Prostate gland (tissue), 2 donors: ENCODE measurements at regions not wholly inside any gene's neighbourhood (a gene's known extent, or its start where the extent isn't known, plus 50 kb on each side); places are given as distances from the start of the nearest gene placed in this dataset.

Experiments
- DNase-seq: peaks from one replicate; pipeline ENCODE4 v3.0.0-alpha.2; 2019; ENCODE audit warnings: low spot score
- H3K27ac ChIP-seq, 2 donors: fragments of 200-600 bp; sonication (generic); 2 replicates each; pipeline ENCODE4 v1.5.1; 2017 to 2019
- H3K27me3 ChIP-seq: fragments of 200-600 bp; sonication (generic); replicated peaks from 2 replicates; pipeline ENCODE4 v1.5.1; 2019; ENCODE audit not compliant: insufficient read depth
- H3K36me3 ChIP-seq, 2 donors: fragments of 200-600 bp; sonication (generic); 1 replicate in 1 of 2; 2 replicates in 1 of 2; pipeline versions ENCODE4 v1.5.1 to v1.8.1; 2017 to 2019
- H3K4me1 ChIP-seq: fragments of 200-600 bp; sonication (generic); replicated peaks from 2 replicates; pipeline ENCODE4 v1.5.1; 2019
- H3K4me3 ChIP-seq, 2 donors: fragments of 200-600 bp; sonication (generic); 2 replicates each; pipeline ENCODE4 v1.5.1; 2017 to 2019
- H3K9me3 ChIP-seq: fragments of 200-600 bp; sonication (generic); 2 replicates; pipeline ENCODE4 v1.5.1; 2017
- POLR2A ChIP-seq: fragments of 450-650 bp; IDR thresholded peaks from one replicate; pipeline ENCODE4 v1.6.1; 2016; ENCODE audit warnings: antibody characterized with exemption, mild to moderate bottlenecking
- POLR2AphosphoS5 ChIP-seq: sonication (generic); formaldehyde crosslinking; IDR thresholded peaks from one replicate; pipeline ENCODE4 v1.6.1; 2017; ENCODE audit warnings: antibody characterized with exemption
- WGBS: methylation state at CpG from one replicate; pipeline ENCODE4 v1.1.5; 2018; 5-methylcytosine and 5-hydroxymethylcytosine counted together
- intact Hi-C: fragments of 100-400 bp; cut with DNase I; formaldehyde crosslinking; loops from one replicate; pipeline ENCODE4 v1.14.2; 2022
- TF ChIP-seq, protein P1 (sequence below), 4 experiments: fragments of 200-600 bp in 2 of 4; fragments of 450-650 bp in 2 of 4; sonication (generic) in 2 of 4; IDR thresholded peaks; 1 replicate in 3 of 4; 2 replicates in 1 of 4; pipeline ENCODE4 v1.5.1; 2016 to 2019; ENCODE audit warnings: antibody characterized with exemption in 4 of 4, mild to moderate bottlenecking in 2 of 4, moderate library complexity in 2 of 4

- 82% methylated on average over 4 of the region's 4 CpGs for WGBS
- Histone ChIP-seq H3K9me3 (no peaks in the 10 kb centered on the region), H3K27me3 (no peaks in the 10 kb centered on the region), H3K4me1 (no peaks in the 10 kb centered on the region), H3K36me3 (no peaks in the 10 kb centered on the region), H3K27ac (no peak overlapping the region), H3K4me3 (no peak overlapping the region)
- no peak for DNase-seq
- TF ChIP-seq POLR2A (no peak), POLR2AphosphoS5 (no peak)
- TF ChIP-seq, protein P1, sequence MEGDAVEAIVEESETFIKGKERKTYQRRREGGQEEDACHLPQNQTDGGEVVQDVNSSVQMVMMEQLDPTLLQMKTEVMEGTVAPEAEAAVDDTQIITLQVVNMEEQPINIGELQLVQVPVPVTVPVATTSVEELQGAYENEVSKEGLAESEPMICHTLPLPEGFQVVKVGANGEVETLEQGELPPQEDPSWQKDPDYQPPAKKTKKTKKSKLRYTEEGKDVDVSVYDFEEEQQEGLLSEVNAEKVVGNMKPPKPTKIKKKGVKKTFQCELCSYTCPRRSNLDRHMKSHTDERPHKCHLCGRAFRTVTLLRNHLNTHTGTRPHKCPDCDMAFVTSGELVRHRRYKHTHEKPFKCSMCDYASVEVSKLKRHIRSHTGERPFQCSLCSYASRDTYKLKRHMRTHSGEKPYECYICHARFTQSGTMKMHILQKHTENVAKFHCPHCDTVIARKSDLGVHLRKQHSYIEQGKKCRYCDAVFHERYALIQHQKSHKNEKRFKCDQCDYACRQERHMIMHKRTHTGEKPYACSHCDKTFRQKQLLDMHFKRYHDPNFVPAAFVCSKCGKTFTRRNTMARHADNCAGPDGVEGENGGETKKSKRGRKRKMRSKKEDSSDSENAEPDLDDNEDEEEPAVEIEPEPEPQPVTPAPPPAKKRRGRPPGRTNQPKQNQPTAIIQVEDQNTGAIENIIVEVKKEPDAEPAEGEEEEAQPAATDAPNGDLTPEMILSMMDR (IDR thresholded peaks at IDR 0.05) = no peak
- intact Hi-C loops = no loop called here
These were observed 1202.3 kb downstream of the NCAM2 start for GRCh38 chr21:22200378-22201092.

GRCh38 chr21:22201126-22201525 lies 1202.9 kb downstream of the NCAM2 start:
- H3K4me1 ChIP-seq = no peaks in the 10 kb centered on the region
- H3K9me3 ChIP-seq = no peaks in the 10 kb centered on the region
- H3K36me3 ChIP-seq = no peaks in the 10 kb centered on the region
- TF ChIP-seq, protein P1 (IDR thresholded peaks at IDR 0.05) = no peak
- no peak for TF ChIP-seq POLR2A
- no peak for TF ChIP-seq POLR2AphosphoS5
- H3K27ac ChIP-seq = no peak overlapping the region
- H3K4me3 ChIP-seq = no peak overlapping the region
- H3K27me3 ChIP-seq = no peaks in the 10 kb centered on the region
- 77% methylated on average over 4 of the region's 4 CpGs for WGBS
- DNase-seq = no peak
- intact Hi-C loops = no loop called here

DNA sequence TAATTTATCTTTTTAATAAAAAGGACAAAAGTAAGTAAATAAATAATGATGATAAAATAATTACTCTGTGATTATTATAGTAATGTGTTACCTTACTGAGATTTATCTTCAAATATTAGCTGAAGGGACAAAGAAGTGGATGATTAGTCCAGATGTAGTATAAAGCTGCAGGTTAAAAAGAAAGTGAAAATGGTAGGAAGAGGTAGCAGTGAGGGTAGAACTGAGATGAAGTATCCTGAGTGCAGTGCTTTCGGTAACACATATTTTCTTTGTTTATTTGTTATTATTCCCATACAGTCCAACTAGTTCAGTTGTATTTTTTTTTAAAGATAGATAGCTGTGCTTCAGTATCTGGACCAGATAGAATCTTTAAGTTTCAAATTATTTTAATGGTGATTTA lies 1203.5 kb downstream of the NCAM2 start:
- no peak for DNase-seq
- intact Hi-C loops = no loop called here
- Histone ChIP-seq H3K4me3 (no peak overlapping the region), H3K4me1 (no peaks in the 10 kb centered on the region), H3K27ac (no peak overlapping the region), H3K36me3 (no peaks in the 10 kb centered on the region), H3K9me3 (no peaks in the 10 kb centered on the region), H3K27me3 (no peaks in the 10 kb centered on the region)
- 88% methylated on average over 1 of the region's 1 CpG for WGBS
- TF ChIP-seq POLR2A (no peak), POLR2AphosphoS5 (no peak)
- TF ChIP-seq, protein P1 (IDR thresholded peaks at IDR 0.05) = no peak

GRCh38 chr21:22209304-22209700 lies 1211.1 kb downstream of the NCAM2 start:
- H3K4me3 ChIP-seq = no peak overlapping the region
- no peaks in the 10 kb centered on the region for H3K9me3 ChIP-seq
- H3K27ac ChIP-seq = no peak overlapping the region
- TF ChIP-seq POLR2AphosphoS5 (no peak), POLR2A (no peak)
- TF ChIP-seq, protein P1 (IDR thresholded peaks at IDR 0.05) = no peak
- no peaks in the 10 kb centered on the region for H3K27me3 ChIP-seq
- H3K36me3 ChIP-seq = no peaks in the 10 kb centered on the region
- no peaks in the 10 kb centered on the region for H3K4me1 ChIP-seq
- intact Hi-C loops = no loop called here
- no peak for DNase-seq
- 94% methylated on average over 1 of the region's 1 CpG for WGBS

- DNase-seq = no peak
- intact Hi-C loops = no loop called here
- H3K27ac ChIP-seq = no peak overlapping the region
- no peaks in the 10 kb centered on the region for H3K4me1 ChIP-seq
- TF ChIP-seq POLR2AphosphoS5 (no peak), POLR2A (no peak)
- TF ChIP-seq, protein P1 (IDR thresholded peaks at IDR 0.05) = no peak
- WGBS = 82% methylated on average over 2 of the region's 2 CpGs
- H3K4me3 ChIP-seq = no peak overlapping the region
- H3K9me3 ChIP-seq = no peaks in the 10 kb centered on the region
- H3K36me3 ChIP-seq = no peaks in the 10 kb centered on the region
- no peaks in the 10 kb centered on the region for H3K27me3 ChIP-seq
These were observed 1213.7 kb downstream of the NCAM2 start for GRCh38 chr21:22211943-22212342.
